K562 (cell line): ENCODE measurements at regions not wholly inside any gene's neighbourhood (a gene's known extent, or its start where the extent isn't known, plus 50 kb on each side); places are given as distances from the start of the nearest gene placed in this dataset.

Experiments
- ATAC-seq: fragments of 200-7000 bp; cut with Tn5 transposase; 3 replicates; pipeline ENCODE4 v1.9.1; 2020; ENCODE audit warnings: moderate library complexity
- BruUV-seq: library from RNA; stranded (reverse); fragments of 400-500 nt; replicated peaks from 2 replicates; lab custom pipeline; 2021; lab: Mats Ljungman, UMichigan
- CTCF ChIA-PET: fragments of 300-600 bp; formaldehyde crosslinking; extraction: SDS; loops from one replicate; lab custom pipeline; 2021; ENCODE audit warnings: low intra/inter-chr PET ratio; lab: Yijun Ruan, JAX
- POLR2A ChIA-PET: fragments of 300-600, 350-650 bp; sonication (Branson Sonifier 250); formaldehyde crosslinking; extraction: SDS; loops from one replicate; lab custom pipeline; 2021; ENCODE audit warnings: antibody characterized with exemption, inconsistent platforms; lab: Yijun Ruan, JAX
- DNase-seq, 4 experiments: peaks; one replicate each; pipeline versions ENCODE4 v3.0.0 to v3.0.0-alpha.2; 2011 to 2018; ENCODE audit warnings: low spot score in 3 of 4, mixed read lengths in 3 of 4; ENCODE audit errors: extremely low read depth in 1 of 4
- FAIRE-seq: peaks from 2 replicates; lab custom pipeline; 2011; peaks lifted over from hg19 to GRCh38; lab: Jason Lieb, UNC
- H2AFZ ChIP-seq: 2 replicates; pipeline ENCODE4 v1.6.0; 2011; ENCODE audit warnings: low read depth, low read length, control low read depth, inconsistent platforms
- H3K27ac ChIP-seq: fragments of 200-600 bp; 3 replicates; pipeline ENCODE4 v1.8.0; 2011; ENCODE audit warnings: low read depth, mild to moderate bottlenecking, control low read depth, inconsistent platforms, low read length, moderate library complexity, mixed read lengths; ENCODE audit errors: extremely low read depth
- H3K27me3 ChIP-seq, 2 experiments: fragments of 300-600 bp in 1 of 2; 2 replicates in 1 of 2; 3 replicates in 1 of 2; pipeline versions ENCODE4 v1.6.0 to v1.8.0; 2011; ENCODE audit warnings: inconsistent platforms in 2 of 2, low read length in 2 of 2, mild to moderate bottlenecking in 1 of 2, mixed read lengths in 1 of 2, moderate library complexity in 1 of 2; ENCODE audit not compliant: control insufficient read depth in 2 of 2, insufficient read depth in 2 of 2
- H3K36me3 ChIP-seq: fragments of 300-600 bp; 3 replicates; pipeline ENCODE4 v1.8.0; 2011; ENCODE audit warnings: mild to moderate bottlenecking, low read length, inconsistent platforms; ENCODE audit not compliant: control insufficient read depth, insufficient read depth
- H3K4me1 ChIP-seq, 2 experiments: fragments of 200-600 bp in 1 of 2; replicated peaks in 1 of 2; 2 replicates in 1 of 2; 3 replicates in 1 of 2; pipeline versions ENCODE4 v1.5.1 to v1.8.0; 2011; ENCODE audit warnings: inconsistent platforms in 2 of 2, low read length in 2 of 2, mild to moderate bottlenecking in 1 of 2, mixed read lengths in 1 of 2, moderate library complexity in 1 of 2; ENCODE audit not compliant: control insufficient read depth in 2 of 2, insufficient read depth in 2 of 2
- H3K4me2 ChIP-seq: 2 replicates; pipeline ENCODE4 v1.6.1; 2011; ENCODE audit warnings: low read length, control low read depth, inconsistent platforms, mixed read lengths; ENCODE audit not compliant: insufficient read depth
- H3K4me3 ChIP-seq: fragments of 200-600 bp; sonication (generic), shearing (Covaris generic); 2 replicates; pipeline ENCODE4 v1.5.1; 2016; ENCODE audit warnings: control low read depth, inconsistent platforms
- H3K79me2 ChIP-seq: fragments of 200-600 bp; 3 replicates; pipeline ENCODE4 v1.8.0; 2011; ENCODE audit warnings: low read length, inconsistent platforms; ENCODE audit not compliant: control insufficient read depth, insufficient read depth
- H3K9ac ChIP-seq, 2 experiments: 2 replicates each; pipeline versions ENCODE4 v1.6.0 to v1.6.1; 2011; ENCODE audit warnings: low read depth in 2 of 2, low read length in 2 of 2, control low read depth in 1 of 2, inconsistent platforms in 1 of 2, mild to moderate bottlenecking in 1 of 2, mixed read lengths in 1 of 2; ENCODE audit not compliant: insufficient read depth in 1 of 2
- H3K9me1 ChIP-seq: one replicate; pipeline ENCODE4 v1.6.0; 2011; ENCODE audit warnings: inconsistent platforms, mild to moderate bottlenecking, low read length, moderate library complexity; ENCODE audit not compliant: control insufficient read depth, insufficient read depth
- H3K9me3 ChIP-seq: replicated peaks from 2 replicates; pipeline ENCODE4 v1.5.1; 2011; ENCODE audit warnings: low read depth, low read length, inconsistent platforms; ENCODE audit not compliant: control insufficient read depth, insufficient read depth
- H4K20me1 ChIP-seq: replicated peaks from 2 replicates; pipeline ENCODE4 v1.6.1; 2011; ENCODE audit warnings: low read length, inconsistent platforms, mixed read lengths; ENCODE audit not compliant: control insufficient read depth, insufficient read depth
- HLTF ChIP-seq: fragments of 450-650 bp; IDR thresholded peaks from 2 replicates; pipeline ENCODE4 v1.6.1; 2016
- KDM4B ChIP-seq, 2 experiments: fragments of 450-650 bp in 1 of 2; sonication (generic) in 1 of 2; IDR thresholded peaks; 2 replicates each; pipeline ENCODE4 v1.6.1; 2016 to 2017; ENCODE audit warnings: borderline replicate concordance in 2 of 2, antibody characterized with exemption in 1 of 2, low read depth in 1 of 2, mild to moderate bottlenecking in 1 of 2
- L3MBTL2 ChIP-seq: fragments of 450-650 bp; IDR thresholded peaks from 2 replicates; pipeline ENCODE4 v1.6.1; 2016; ENCODE audit warnings: mild to moderate bottlenecking, moderate library complexity
- MXI1 ChIP-seq: IDR thresholded peaks from 2 replicates; pipeline ENCODE4 v1.6.1; 2011; ENCODE audit warnings: low read depth, mild to moderate bottlenecking, improper control_type of control experiment, low read length
- PTTG1 ChIP-seq: fragments of 450-650 bp; IDR thresholded peaks from 2 replicates; pipeline ENCODE4 v1.6.1; 2016; ENCODE audit warnings: low read depth, mild to moderate bottlenecking, missing genetic modification characterization, missing compliant biosample characterization
- RBM15 ChIP-seq: fragments of 200-400 bp; formaldehyde crosslinking; IDR thresholded peaks from 2 replicates; pipeline ENCODE4 v1.6.1; 2018; ENCODE audit warnings: mild to moderate bottlenecking, low read length, moderate library complexity; ENCODE audit not compliant: insufficient read depth
- ZNF24 ChIP-seq: fragments of 450-650 bp; IDR thresholded peaks from 2 replicates; pipeline ENCODE4 v1.6.1; 2016
- ZNF407 ChIP-seq: fragments of 450-650 bp; IDR thresholded peaks from 2 replicates; pipeline ENCODE4 v1.6.1; 2016; ENCODE audit warnings: low read depth
- WGBS: fragments of 100-300 bp; shearing (Covaris generic); methylation state at CpG from one replicate; pipeline ENCODE4 v1.1.6; 2016; ENCODE audit warnings: low coverage, mixed read lengths; ENCODE audit not compliant: insufficient coverage; ENCODE audit errors: missing lambda C conversion rate; 5-methylcytosine and 5-hydroxymethylcytosine counted together
- in situ Hi-C: fragments of 300-500 bp; cut with MboI; formaldehyde crosslinking; loops from 4 replicates; pipeline ENCODE4 v1.15.0; 2018; ENCODE audit warnings: inconsistent platforms, mixed read lengths
- intact Hi-C: fragments of 100-400 bp; cut with micrococcal nuclease; formaldehyde crosslinking; loops from 2 replicates; pipeline ENCODE4 v1.14.2; 2022
- TF ChIP-seq, protein P1 (sequence below): fragments of 250-450 bp; sonication (Bioruptor Pico); IDR thresholded peaks from 2 replicates; pipeline ENCODE4 v1.5.0; 2021
- TF ChIP-seq, protein P2 (sequence below): fragments of 200-800 bp; sonication (Bioruptor generic); IDR thresholded peaks from 2 replicates; pipeline ENCODE4 v1.6.1; 2017; ENCODE audit warnings: missing genetic modification characterization, missing compliant biosample characterization

DNA sequence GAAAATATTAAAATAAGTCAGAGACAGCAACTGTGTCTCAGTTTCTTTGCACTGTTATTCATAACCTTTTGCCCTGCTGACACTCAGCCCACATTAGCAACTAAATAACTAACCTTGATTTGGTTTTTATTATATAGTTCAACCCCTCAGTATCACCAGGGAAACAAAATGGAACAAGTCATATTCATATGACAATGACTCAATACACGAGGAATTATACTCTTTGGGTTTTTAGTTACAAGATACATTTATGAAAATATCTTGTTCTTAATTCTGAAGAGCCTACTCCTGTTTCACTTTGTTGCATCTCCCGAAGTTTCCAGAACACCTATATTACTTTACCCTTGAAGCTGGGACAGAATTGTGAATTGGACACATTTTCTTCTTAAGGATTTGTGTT is 845.4 kb downstream of the EFNA5 start:
- Histone ChIP-seq H3K9me1 (no peaks in the 10 kb centered on the region), H3K9ac (no peak overlapping the region), H3K36me3 (no peaks in the 10 kb centered on the region), H4K20me1 (no peaks in the 10 kb centered on the region), H3K4me3 (no peak overlapping the region), H3K4me2 (no peak overlapping the region), H3K9me3 (no peaks in the 10 kb centered on the region), H3K4me1 (no peaks in the 10 kb centered on the region), H3K79me2 (no peaks in the 10 kb centered on the region), H2AFZ (no peak overlapping the region), H3K27me3 (no peaks in the 10 kb centered on the region), H3K27ac (no peak overlapping the region)
- TF ChIP-seq L3MBTL2, result no peak
- TF ChIP-seq RBM15, result no peak
- TF ChIP-seq, protein P1, sequence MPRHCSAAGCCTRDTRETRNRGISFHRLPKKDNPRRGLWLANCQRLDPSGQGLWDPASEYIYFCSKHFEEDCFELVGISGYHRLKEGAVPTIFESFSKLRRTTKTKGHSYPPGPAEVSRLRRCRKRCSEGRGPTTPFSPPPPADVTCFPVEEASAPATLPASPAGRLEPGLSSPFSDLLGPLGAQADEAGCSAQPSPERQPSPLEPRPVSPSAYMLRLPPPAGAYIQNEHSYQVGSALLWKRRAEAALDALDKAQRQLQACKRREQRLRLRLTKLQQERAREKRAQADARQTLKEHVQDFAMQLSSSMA, result no peak
- no peak for TF ChIP-seq HLTF
- no peak for TF ChIP-seq ZNF24
- TF ChIP-seq PTTG1 (tag), result no peak
- TF ChIP-seq, protein P2, sequence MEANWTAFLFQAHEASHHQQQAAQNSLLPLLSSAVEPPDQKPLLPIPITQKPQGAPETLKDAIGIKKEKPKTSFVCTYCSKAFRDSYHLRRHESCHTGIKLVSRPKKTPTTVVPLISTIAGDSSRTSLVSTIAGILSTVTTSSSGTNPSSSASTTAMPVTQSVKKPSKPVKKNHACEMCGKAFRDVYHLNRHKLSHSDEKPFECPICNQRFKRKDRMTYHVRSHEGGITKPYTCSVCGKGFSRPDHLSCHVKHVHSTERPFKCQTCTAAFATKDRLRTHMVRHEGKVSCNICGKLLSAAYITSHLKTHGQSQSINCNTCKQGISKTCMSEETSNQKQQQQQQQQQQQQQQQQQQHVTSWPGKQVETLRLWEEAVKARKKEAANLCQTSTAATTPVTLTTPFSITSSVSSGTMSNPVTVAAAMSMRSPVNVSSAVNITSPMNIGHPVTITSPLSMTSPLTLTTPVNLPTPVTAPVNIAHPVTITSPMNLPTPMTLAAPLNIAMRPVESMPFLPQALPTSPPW, result no peak
- no peak for TF ChIP-seq MXI1
- no peak for TF ChIP-seq KDM4B (IDR thresholded peaks at IDR 0.05; ENCODE audit: borderline replicate concordance in 2 of 2, low read depth in 1 of 2)
- no peak for TF ChIP-seq ZNF407
- DNase-seq, result no peak
- intact Hi-C loops, result no loop called here
- CTCF ChIA-PET, result no interaction called here
- POLR2A ChIA-PET, result no interaction called here
- in situ Hi-C loops, result no loop called here
- no peak for FAIRE-seq
- BruUV-seq, result no TSS peak
- 0% methylated on average over 2 of the region's 2 CpGs for WGBS
- no peak for ATAC-seq
